Subcutaneous abdominal adipose tissue (tissue), 5 donors: ENCODE measurements at regions not wholly inside any gene's neighbourhood (a gene's known extent, or its start where the extent isn't known, plus 50 kb on each side); places are given as distances from the start of the nearest gene placed in this dataset.

ENCODE experiments used
- H3K27ac ChIP-seq: one replicate; pipeline ENCODE4 v1.7.0; 2013; ENCODE audit warnings: low read depth, mild to moderate bottlenecking, inconsistent platforms, low read length, moderate library complexity
- H3K27me3 ChIP-seq, 5 donors: one replicate each; pipeline ENCODE4 v1.7.0; 2013; ENCODE audit warnings: low read length in 5 of 5, inconsistent platforms in 1 of 5; ENCODE audit not compliant: control insufficient read depth in 5 of 5, insufficient read depth in 4 of 5
- H3K36me3 ChIP-seq, 5 donors: one replicate each; pipeline ENCODE4 v1.7.0; 2013; ENCODE audit warnings: low read length in 5 of 5; ENCODE audit not compliant: control insufficient read depth in 5 of 5, insufficient read depth in 5 of 5
- H3K4me1 ChIP-seq, 5 donors: one replicate each; pipeline ENCODE4 v1.7.0; 2013; ENCODE audit warnings: low read length in 5 of 5, mild to moderate bottlenecking in 3 of 5, moderate library complexity in 1 of 5; ENCODE audit not compliant: control insufficient read depth in 5 of 5, insufficient read depth in 5 of 5
- H3K4me3 ChIP-seq, 5 donors: one replicate each; pipeline ENCODE4 v1.7.0; 2013; ENCODE audit warnings: low read length in 5 of 5, low read depth in 1 of 5
- H3K9ac ChIP-seq, 5 donors: one replicate each; pipeline ENCODE4 v1.7.0; 2013; ENCODE audit warnings: low read length in 5 of 5, mild to moderate bottlenecking in 4 of 5, moderate library complexity in 3 of 5
- H3K9me3 ChIP-seq, 5 donors: one replicate each; pipeline ENCODE4 v1.7.0; 2013; ENCODE audit warnings: low read length in 5 of 5; ENCODE audit not compliant: control insufficient read depth in 5 of 5
- donor health status: healthy.
- donor health status: healthy.
- donor health status: healthy.
- donor health status: healthy.
- donor health status: healthy.

DNA sequence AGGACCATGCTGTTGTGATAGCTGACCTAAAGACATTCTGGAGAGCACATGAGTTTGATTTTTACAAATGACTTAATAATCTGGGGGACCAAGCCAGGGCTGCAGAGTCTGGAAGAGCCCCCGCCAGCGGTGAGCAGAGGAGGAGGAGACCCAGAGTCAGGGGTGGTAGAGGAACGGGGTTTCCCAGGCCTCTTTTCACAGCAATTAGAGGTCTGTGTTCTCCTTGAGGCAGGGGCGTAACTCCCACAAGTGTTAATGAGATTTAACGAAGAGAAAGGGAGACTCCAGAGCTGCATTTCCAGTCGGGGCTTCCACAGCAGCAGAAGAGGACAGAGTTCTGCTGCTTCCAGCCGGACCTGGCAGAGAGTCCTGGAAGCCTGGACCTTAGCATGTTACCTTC is 137.9 kb upstream of the SLC24A2 start:
- no peak overlapping the region for H3K27ac ChIP-seq
- H3K36me3 ChIP-seq: no peaks in the 10 kb centered on the region
- H3K9me3 ChIP-seq: no peaks in the 10 kb centered on the region
- no peak overlapping the region for H3K4me3 ChIP-seq
- H3K4me1 ChIP-seq: peaks cover 0 to 8% (median 7%) of the 10 kb centered on the region in 5 donors
- H3K27me3 ChIP-seq: peaks cover 0 to 10% (median 0%) of the 10 kb centered on the region in 5 donors
- no peak overlapping the region for H3K9ac ChIP-seq

DNA sequence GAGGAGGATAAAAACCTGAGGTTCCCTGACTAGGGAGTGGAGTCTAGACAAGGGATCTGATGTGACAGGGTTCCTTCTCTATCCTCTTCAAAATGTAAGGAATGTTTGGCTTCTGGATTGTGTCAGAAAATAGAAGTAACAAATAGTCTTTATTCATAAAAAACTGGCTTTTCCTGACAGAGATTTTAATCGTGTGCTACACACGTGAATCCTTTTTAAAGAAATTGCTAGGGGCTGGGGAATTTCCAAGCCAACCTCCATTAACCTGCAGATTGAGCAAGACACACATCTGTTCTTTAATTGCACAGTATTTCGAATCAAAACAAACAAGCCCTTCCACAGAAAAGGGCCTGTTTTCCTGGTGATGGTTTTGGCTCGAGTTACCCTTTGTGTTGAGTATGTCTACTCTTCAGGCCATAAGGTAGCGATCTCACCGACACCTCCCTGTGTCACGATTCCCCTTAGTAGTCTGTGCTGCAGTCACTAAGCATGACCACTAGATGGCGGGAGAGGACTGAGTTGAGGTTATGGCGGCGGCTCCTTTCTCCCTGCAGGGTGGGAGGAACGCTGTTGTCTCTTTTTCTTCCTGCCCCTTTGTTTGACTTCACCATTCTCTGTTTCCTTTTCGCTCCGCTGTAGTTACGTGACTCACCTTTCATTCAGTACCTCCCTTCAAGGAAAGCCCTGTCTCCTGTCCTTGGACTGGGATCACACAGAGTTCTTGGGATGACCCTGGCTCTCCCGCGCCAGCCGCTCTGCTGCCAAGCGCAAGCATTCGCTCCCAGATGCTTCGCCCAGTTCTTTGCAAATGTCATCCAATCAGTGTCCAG is 137.1 kb upstream of the SLC24A2 start:
- Histone ChIP-seq H3K27me3 (peaks cover 0 to 10% (median 0%) of the 10 kb centered on the region in 5 donors), H3K4me3 (peak overlapping the region; percentile 48 to 77 (median 69)), H3K36me3 (no peaks in the 10 kb centered on the region), H3K27ac (no peak overlapping the region), H3K9ac (peak overlapping the region in 1 of 5 donors; percentile 32), H3K4me1 (peaks cover 0 to 8% (median 7%) of the 10 kb centered on the region in 5 donors), H3K9me3 (no peaks in the 10 kb centered on the region)

DNA sequence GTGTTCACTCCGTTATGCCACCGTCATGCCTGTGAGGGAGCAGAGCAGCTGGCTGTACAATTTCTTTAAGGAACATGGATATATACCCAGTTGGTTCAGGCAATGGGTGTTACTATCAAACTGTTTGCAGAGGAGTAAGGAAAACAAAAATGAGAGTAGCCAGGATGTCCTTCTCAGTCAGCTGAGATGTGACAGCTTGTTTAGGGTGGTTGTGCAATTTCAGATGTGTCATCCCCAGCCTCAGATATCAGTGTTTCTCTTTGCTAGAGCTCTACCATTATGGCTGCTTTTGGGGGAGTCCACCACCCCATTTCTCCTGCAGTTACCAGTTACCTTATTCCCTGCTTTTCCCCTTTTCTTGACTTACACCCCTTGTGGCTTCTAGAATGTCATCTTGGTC is 135.2 kb upstream of the SLC24A2 start:
- Histone ChIP-seq H3K36me3 (no peaks in the 10 kb centered on the region), H3K27ac (no peak overlapping the region), H3K4me1 (peaks cover 0 to 8% (median 7%) of the 10 kb centered on the region in 5 donors), H3K4me3 (no peak overlapping the region), H3K9ac (no peak overlapping the region), H3K9me3 (no peaks in the 10 kb centered on the region), H3K27me3 (peaks cover 0 to 10% (median 0%) of the 10 kb centered on the region in 5 donors)

DNA sequence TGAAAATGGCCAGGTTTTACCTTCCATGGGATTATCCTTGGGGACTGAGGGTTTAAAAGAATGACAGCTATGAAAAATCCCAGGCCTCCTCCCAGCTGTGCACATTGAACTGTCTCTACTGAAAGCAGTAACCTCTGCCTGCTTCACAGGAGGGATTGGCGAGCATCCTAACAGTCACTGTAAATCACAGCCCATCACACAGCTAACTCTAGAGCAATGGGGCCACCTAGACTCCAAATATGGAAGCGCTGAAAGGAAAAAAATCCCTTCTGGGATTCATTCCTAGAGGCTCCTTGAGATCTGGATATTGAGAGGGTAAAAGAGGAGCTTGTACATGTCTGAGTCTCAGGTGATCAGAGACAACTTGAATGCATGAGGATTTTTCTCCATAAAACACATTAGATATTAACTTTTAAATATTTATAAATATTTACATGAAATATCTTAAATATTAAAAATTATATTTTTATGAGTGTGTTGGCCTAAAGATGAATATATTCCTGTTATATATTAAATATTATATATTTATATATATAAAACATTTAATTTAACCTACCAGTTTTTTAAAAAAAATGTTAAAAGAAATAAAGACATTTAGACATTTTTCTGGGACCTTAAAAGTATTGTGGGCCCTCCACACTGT is 133.8 kb upstream of the SLC24A2 start:
- Histone ChIP-seq H3K27me3 (peaks cover 0 to 10% (median 2%) of the 10 kb centered on the region in 5 donors), H3K9me3 (no peaks in the 10 kb centered on the region), H3K27ac (no peak overlapping the region), H3K4me3 (no peak overlapping the region), H3K36me3 (no peaks in the 10 kb centered on the region), H3K9ac (no peak overlapping the region), H3K4me1 (peaks cover 0 to 8% (median 7%) of the 10 kb centered on the region in 5 donors)

DNA sequence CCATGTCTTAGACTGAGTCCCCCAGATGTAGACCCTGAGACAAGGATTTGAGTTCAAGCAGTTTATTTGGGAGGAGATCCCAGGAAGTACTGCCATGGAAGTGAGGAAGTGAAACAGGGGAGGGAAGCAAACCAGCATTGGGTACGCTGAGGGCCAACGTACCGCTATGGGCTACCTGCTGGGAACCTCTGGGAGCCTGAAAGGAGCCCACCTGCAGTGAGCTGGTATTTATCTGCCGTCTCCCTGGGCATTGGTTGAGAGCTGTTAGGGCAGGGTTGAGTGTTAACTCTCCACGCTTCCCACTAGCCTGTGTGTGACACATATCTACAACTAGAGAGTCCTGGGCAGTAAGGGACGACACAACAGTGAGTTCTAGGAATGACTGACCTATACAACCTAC is 131.6 kb upstream of the SLC24A2 start:
- H3K36me3 ChIP-seq: no peaks in the 10 kb centered on the region
- H3K4me1 ChIP-seq: no peaks in the 10 kb centered on the region
- H3K27me3 ChIP-seq: peaks cover 0 to 2% (median 0%) of the 10 kb centered on the region in 5 donors
- no peak overlapping the region for H3K9ac ChIP-seq
- H3K4me3 ChIP-seq: no peak overlapping the region
- H3K9me3 ChIP-seq: no peaks in the 10 kb centered on the region
- H3K27ac ChIP-seq: no peak overlapping the region

DNA sequence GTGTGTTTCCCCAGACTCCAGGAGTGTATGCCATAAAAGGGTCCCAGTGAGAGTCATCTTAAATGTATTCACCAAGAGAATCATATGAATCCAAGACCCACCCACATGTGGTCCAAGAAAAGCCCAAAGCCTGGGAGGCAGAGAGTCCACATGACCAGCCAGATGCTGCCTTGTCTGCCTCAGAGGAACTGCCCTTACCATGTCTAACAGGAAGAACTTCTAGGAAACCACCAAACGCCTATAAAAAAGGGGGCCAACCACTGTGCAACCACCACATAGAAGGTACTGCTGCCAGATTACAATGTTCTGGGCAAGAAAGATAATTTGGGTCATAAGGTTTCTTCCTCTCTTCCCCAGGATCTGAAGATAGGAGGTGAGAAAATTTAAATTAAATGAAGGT is 129.8 kb upstream of the SLC24A2 start:
- Histone ChIP-seq H3K4me1 (no peaks in the 10 kb centered on the region), H3K9ac (no peak overlapping the region), H3K27me3 (peaks cover 0 to 2% (median 0%) of the 10 kb centered on the region in 5 donors), H3K27ac (no peak overlapping the region), H3K9me3 (no peaks in the 10 kb centered on the region), H3K36me3 (no peaks in the 10 kb centered on the region), H3K4me3 (no peak overlapping the region)

DNA sequence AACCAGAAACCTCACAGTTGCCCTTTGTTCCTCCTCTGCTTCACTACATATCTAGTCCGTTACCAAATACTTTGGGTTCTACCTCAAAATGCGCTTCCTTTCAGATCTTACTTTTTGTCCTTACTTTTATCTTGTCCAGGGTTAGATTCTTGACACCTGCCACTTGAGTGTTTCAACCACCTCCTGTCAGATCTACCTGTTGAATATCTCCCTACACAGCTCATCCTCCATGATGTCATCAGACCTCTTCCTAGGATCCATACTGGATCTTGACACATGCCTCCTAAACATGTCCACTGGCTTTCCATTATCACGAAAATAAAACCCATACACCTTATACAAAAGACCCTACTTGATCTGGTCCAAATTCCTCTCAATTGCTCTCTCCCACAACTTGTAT is 125.2 kb upstream of the SLC24A2 start:
- Histone ChIP-seq H3K27ac (no peak overlapping the region), H3K27me3 (peaks cover 0 to 2% (median 0%) of the 10 kb centered on the region in 5 donors), H3K9me3 (no peaks in the 10 kb centered on the region), H3K9ac (no peak overlapping the region), H3K4me3 (no peak overlapping the region), H3K36me3 (no peaks in the 10 kb centered on the region), H3K4me1 (no peaks in the 10 kb centered on the region)

DNA sequence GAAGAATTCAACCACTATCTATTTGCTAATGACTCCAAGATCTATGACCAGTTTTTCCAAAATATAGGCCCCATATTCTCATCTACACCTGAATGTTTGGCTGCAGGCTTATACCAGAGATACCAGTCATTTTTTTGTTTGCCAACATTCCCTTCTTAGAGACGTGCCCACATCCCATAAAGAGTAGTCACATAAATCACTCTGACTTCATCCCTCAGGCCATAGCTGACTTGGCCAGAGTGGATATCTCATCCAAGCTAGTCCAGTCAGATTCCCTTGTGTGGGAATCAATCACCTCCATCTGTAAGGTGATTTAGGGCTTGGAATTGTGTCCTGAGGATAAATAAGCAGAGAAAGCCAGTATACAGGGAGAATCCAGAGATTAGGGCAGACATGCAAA is 124.3 kb upstream of the SLC24A2 start:
- Histone ChIP-seq H3K27ac (no peak overlapping the region), H3K27me3 (no peaks in the 10 kb centered on the region), H3K9me3 (no peaks in the 10 kb centered on the region), H3K9ac (no peak overlapping the region), H3K4me1 (no peaks in the 10 kb centered on the region), H3K36me3 (no peaks in the 10 kb centered on the region), H3K4me3 (no peak overlapping the region)

DNA sequence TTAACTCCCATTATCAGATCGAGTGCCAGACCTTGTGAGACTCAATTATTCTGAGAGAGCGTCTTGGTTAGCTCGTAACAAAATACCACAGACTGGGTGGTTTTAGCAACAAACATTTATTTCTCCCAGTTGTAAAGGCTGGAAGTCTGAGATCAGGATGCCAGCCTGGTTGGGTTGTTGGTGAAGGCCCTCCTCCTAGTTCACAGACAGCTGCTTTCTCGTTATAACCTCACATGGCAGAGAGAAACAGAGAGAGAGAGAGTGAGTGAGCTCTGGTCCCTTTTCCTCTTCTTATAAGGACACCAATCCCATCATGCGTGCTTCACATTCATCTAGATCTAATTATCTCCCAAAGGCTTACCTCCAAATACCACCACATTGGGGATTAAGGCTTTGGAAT is 114.2 kb upstream of the SLC24A2 start:
- no peak overlapping the region for H3K27ac ChIP-seq
- H3K4me3 ChIP-seq: no peak overlapping the region
- H3K9me3 ChIP-seq: no peaks in the 10 kb centered on the region
- H3K4me1 ChIP-seq: no peaks in the 10 kb centered on the region
- H3K36me3 ChIP-seq: no peaks in the 10 kb centered on the region
- H3K9ac ChIP-seq: no peak overlapping the region
- H3K27me3 ChIP-seq: no peaks in the 10 kb centered on the region

DNA sequence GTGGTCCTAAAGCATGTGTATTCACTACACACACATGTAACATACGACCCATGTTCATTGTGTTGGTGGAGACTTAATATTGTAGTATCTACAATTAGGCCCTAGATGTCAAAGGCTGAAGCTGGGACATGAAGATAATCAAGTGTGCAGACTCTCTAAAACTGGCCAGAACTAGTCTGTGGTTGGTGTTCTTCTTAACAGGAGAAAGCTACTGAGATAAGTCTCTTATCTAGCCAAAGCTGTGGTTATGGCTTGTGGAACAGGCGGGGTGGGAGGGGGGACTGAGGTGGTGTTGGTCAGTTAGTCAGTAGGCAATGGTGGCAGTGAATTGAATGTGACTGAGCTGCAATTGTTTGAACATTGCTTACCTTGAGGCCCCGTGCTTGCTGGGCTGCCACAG is 112.7 kb upstream of the SLC24A2 start:
- Histone ChIP-seq H3K36me3 (no peaks in the 10 kb centered on the region), H3K4me1 (no peaks in the 10 kb centered on the region), H3K27ac (no peak overlapping the region), H3K27me3 (no peaks in the 10 kb centered on the region), H3K4me3 (no peak overlapping the region), H3K9me3 (no peaks in the 10 kb centered on the region), H3K9ac (no peak overlapping the region)
